HG02870 (cell line): ENCODE measurements at regions not wholly inside any gene's neighbourhood (a gene's known extent, or its start where the extent isn't known, plus 50 kb on each side); places are given as distances from the start of the nearest gene placed in this dataset.

Experiments
- ATAC-seq: cut with Tn5 transposase; IDR thresholded peaks from one replicate; pipeline ENCODE4 v1.9.1; 2021; ENCODE audit warnings: mild to moderate bottlenecking, moderate library complexity; ENCODE audit not compliant: unreplicated experiment

DNA sequence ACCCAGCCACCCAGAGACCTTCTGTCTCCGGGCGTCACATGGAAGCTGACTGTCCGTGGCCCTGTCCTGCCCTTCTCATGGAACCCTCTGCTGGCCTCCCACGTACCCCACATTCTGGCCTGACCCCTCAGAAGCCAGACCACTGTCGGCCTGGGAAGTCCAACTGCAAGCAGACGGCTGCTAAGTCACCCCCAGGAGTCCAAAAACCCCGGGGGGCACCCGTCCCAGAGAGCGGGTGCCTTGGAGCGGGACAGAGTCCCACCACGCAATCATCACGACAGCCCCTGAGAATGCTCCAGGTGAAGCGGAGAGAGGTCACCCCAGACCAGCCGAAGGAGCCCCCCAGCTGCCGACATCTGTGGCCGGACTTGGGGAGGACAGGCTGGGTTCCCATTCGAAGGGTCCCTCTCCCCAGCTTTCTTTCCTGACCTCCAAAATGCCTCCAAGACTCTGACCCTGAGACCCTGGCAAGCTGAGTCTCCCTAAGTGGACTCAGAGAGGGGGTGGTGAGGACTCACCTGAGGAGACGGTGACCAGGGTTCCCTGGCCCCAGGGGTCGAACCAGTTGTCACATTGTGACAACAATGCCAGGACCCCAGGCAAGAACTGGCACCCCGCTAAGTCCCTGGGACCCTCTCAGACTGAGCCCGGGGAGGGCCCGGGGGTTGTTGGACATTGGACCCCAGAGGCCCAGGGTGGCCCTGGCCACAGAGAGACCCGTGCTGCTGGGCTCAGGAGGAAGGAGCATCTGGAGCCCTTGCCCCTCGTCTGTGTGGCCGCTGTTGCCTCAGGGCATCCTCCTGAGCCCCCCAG lies 337.1 kb downstream of the TMEM121 start:
- no peak for ATAC-seq

DNA sequence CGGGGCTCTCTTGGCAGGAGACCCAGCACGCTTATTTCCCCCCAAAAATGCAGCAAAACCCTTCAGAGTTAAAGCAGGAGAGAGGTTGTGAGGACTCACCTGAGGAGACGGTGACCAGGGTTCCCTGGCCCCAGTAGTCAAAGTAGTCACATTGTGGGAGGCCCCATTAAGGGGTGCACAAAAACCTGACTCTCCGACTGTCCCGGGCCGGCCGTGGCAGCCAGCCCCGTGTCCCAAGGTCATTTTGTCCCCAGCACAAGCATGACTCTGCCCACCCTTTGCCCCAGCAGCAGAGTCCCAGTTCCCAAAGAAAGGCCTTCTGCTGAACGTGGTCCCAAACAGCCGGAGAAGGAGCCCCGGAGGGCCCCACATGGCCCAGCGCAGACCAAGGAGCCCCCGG lies 337.7 kb downstream of the TMEM121 start:
- ATAC-seq: no peak

DNA sequence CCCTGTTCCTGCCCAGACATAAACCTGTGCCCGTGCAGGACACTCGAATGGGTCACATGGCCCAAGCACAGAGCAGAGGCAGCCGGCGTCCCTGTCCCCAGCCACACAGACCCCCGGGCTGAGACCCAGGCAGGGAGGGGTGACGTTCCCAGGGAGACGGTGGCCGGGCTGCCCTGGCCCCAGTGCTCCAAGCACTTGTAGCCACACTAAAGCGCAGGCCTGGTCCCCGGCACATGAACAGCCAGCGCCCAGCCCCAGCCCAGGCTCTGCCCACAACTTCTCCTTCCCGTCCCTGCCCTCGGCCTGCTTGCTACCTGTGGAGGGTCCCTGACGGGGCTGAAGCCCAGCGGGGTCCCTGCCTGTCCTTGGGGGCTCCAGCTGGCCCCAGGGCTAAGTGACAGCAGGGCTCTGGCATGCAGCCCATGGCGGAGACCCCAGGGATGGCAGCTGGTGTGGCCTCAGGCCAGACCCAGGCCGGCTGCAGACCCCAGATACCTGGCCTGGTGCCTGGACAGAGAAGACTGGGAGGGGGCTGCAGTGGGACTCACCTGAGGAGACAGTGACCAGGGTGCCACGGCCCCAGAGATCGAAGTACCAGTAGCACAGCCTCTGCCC lies 338.4 kb downstream of the TMEM121 start:
- no peak for ATAC-seq

DNA sequence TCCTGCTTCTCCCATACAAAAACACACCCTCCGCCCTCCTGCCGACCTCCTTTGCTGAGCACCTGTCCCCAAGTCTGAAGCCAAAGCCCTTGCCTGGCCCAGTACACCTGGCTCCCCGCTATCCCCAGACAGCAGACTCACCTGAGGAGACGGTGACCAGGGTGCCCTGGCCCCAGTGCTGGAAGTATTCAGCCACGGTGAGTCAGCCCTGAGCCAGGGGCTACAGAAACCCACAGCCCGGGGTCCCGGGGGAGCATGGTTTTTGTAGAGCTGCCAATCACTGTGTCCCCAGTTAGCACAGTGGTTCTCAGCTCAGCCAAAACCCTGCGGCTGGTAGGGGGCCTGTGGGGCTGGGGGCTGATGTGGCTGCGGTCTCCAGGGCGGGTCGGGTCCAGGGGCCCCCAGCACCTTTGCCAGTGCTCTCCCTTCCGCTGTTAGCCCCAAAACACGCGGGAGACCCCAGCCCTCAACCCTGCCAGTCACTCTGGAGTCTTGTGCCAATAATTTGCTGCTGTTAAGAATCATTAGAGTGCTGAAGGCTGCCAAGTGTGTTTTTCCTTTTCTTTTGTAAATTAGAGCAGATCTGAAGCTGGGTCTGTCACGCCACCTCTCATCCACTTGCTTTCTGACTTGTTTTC lies 339.0 kb downstream of the TMEM121 start:
- no peak for ATAC-seq

DNA sequence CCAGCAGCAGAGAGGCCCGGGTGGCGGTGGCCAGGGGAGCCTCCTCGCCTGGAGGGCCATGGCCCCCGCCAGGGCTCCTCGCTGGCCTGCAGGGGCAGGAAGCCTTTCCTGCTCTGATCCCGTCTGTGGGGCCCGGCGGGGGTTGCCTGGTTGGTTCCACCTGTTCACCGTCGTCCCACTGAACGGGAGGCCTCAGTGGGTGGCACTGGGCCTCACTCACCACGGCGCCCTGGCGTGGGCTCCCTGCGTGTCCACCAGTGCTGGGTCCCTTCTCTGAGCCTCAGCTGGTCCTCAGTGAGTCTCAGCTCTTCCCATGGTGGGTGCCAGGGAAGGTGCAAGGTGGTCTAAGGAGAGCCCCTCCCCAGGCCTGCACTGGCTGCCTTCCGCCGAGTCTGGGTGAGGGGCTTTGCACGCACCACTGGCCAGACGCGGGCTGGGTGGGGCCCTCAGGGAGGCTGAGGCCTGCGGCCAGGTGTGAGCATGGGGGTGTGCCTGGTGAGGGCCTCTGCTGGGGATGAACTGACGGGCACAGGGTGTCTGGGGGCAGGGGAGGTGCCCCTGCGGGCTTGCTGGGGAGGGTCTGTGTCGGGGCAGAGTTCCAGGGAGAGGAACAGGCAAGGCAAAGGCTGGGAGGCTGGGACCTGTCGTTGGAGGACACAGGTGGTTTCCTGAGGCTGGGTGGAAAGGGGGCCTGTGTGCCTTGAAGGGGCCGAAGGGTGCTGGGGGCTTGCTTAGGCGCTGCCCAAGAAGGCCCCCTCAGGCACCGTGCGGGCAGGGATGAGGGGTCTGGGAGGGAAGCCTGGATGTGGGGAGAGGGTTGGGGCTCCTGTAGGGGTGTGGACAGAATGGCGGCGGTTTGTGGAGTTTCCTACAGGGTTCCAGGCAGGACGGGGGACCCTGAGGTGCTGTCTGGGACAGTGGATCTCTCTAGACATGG lies 339.8 kb downstream of the TMEM121 start:
- ATAC-seq: no peak

DNA sequence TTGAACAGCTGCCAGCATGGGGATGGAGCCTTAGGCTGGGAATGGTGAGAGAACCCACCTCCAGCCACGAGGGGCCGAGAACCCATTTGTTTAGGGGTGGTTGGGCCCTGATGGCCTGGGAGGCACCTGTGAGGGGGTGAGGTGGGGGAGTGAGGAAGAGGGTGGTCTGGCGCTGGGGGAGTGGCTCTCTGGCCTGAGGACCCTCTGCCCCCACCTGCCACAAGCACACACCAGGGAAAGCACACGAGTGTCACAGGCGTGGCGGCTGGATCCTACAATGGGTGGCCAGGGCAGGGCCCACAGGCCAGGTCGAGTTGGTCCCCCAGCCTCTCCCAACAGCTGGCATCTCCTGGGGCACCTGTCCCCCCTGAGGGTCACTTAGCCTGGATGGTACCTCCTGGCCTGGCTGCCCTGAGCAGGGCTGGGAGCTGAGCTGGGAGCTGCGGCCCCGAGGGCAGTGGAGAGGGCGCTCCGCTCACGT lies 340.5 kb downstream of the TMEM121 start:
- no peak for ATAC-seq

DNA sequence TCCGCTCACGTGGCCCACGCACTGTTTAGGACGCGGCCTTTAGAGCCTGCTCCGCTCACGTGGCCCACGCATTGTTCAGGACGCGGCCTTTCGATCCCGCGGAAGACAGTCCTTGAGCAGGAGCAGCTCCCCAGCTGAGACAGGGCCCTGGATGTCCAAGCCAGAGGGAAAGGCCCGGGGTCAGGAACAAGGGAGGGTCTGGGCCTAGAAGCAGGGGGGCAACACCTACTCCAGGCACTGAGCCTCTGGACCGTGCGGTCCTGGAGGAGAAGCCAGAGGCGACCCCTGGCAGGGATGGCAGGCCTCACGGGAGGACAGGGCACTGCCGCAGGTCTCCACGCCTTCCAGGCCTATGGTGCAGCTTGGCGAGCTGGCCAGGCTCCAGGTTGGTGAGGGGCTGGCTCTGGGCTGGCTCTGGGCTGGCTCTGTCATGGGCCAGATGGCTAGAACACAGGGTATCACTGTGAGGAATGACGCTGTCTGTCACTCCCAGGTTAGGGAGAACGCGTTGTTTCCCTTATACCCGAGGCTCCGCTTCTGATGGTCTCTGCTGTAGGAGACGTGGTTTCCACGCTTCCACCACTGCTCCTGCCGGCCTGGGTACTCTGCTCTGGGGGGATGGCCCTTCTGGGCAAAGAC lies 341.7 kb downstream of the TMEM121 start:
- no peak for ATAC-seq

DNA sequence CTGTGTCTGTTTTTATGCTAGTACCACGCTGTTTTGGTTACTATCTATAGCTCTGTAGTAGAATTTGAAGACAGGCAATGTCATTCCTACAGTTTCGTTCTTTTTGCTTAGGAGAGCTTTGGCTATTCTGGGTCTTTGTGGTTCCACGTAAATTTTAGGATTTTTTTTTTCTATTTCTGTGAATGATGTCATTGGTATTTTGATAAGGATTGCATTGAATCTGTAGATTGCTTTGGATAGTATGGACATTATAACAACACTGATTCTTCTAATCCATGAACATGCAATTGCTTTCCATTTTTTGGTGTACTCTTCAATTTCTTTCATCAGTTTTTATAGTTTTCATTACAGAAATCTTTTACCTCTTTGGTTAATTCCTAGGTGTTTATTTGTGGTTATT lies 345.2 kb downstream of the TMEM121 start:
- ATAC-seq: no peak

DNA sequence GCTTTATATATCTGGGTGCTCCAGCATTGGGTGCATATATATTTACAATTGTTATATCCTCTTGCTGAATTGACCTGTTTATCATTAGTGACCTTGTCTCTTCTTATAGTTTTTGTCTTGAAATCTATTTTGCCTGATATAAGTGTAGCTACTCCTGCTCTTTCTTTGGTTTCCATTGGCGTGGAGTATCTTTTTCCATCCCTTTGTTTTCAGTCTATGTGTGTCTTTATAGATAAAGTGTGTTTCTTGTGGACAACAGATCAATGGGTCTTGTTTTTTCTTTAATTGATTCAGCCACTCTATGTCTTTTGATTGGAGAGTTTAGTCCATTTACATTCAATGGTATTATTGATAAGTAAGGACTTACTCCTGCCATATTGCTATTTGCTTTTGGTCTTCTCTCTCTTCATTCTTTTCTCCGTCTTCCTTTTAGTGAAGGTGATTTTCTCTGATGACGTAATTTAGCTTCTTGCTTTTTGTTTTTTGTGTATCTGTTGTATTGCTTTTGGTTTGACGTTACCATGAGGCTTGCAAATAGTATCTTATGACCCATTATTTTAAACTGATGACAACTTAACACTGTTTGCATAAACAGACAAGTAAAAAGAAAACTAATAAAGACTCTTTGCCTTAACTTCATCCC lies 347.6 kb downstream of the TMEM121 start:
- ATAC-seq: no peak

DNA sequence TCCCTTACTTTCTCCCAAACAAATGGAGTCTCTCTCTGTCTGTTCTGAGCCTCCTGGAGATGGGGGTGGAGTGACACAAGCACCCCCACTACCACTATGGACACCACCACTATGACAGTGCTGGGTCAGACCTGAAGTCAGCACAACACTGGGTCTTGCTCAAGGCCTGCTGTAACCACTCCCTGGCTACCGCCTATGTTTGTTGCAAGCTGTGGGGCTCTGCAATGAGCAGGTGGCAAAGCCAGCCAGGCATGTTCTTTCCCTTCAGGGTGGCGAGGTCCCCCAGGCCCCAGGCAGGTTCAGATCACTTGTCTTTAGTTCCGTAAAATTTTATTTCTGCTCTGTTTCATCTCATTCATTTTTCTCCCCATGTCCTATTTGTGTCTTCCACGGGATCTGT lies 349.8 kb downstream of the TMEM121 start:
- ATAC-seq: no peak

DNA sequence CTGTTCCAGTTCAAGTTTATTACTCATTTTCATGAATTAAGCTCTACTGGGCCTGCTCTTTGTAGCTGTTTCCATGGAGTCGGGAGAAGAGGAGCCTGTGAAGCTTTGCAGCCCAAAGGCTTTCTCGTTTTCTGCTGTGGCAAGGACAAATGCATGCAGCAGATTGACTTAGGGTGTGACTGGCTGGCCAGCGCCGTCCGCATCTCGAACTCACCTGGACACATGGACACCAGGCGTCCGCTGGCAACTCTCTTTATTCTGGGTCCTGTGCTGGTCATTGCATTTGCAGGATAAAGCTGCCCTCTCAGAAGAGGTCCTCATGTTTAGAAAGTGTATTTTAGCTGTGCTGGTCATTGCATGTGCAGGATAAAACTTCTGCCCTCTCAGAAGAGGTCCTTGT lies 350.4 kb downstream of the TMEM121 start:
- ATAC-seq: no peak

DNA sequence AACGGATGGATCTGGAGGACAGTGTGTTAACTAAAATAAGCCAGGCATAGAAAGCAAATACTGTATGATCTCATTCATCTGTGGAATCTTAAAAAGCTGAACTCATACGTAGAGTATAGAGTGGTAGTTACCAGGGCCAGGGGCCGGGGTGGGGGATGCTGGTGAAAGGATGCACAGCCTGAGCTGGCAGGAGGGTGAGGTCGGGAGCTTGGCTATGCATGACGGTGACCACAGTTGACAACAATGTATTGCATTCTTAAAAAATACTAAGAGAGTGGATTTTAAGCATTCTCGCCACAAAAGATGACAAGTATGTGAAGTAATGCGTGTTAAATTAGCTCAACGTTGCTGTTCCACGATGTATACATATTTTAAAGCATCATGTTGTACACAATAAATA lies 351.3 kb downstream of the TMEM121 start:
- no peak for ATAC-seq

DNA sequence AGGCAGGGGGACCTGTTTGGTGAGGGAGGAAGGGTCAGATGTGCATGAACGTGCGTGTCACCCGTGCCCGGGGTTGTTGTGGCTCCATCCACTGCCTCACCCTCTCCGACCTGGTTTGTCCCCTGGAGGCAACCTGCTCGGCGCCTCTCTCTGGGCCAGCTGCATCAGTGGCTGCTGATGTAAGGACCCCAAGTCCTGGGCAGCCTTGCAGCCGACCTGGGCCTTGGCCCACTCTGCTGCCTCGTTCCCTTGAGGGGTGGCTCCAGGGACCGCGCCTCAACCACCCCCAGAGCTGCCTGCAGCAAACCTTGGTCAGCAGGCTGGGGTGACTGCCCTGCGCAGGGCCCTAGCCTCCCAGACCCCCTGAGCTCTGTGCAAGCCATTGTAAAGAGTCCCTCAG lies 351.7 kb downstream of the TMEM121 start:
- no peak for ATAC-seq

DNA sequence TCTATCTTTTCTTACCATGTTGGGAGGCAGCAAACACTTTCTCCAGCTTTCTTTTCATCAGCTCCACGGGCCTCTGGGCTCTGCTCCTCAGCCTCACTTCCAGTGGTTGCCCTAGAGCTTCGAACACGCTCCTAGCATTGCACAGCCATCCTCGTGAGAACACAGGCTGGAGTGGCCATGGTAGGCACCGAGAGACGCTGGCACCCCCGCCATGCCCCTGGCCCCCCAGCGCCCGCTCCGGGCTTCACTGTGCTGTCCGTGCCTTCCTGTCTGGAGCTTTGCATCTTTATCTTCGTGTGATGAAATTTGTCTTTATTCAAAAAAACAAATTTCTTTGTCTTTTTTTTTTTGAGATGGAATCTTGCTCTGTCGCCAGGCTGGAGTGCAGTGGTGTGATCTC lies 352.2 kb downstream of the TMEM121 start:
- ATAC-seq: no peak

DNA sequence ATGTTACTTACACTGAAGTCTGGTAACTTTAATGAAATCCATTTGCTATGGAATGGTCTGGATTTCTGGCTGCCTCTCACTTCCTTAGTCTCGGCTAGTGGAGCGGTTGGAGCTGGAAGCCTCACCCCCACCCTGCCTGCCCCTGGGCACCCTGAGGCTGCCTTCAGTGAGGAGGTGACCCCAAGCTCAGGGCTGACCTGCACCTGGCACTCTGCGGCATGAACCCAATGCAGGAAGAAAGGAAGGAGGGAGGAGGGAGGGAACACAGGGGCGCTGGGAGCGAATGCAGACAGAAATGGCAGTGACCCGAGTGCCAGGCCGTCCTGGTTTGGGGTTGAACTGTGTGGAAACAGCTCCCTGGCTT lies 353.1 kb downstream of the TMEM121 start:
- no peak for ATAC-seq

DNA sequence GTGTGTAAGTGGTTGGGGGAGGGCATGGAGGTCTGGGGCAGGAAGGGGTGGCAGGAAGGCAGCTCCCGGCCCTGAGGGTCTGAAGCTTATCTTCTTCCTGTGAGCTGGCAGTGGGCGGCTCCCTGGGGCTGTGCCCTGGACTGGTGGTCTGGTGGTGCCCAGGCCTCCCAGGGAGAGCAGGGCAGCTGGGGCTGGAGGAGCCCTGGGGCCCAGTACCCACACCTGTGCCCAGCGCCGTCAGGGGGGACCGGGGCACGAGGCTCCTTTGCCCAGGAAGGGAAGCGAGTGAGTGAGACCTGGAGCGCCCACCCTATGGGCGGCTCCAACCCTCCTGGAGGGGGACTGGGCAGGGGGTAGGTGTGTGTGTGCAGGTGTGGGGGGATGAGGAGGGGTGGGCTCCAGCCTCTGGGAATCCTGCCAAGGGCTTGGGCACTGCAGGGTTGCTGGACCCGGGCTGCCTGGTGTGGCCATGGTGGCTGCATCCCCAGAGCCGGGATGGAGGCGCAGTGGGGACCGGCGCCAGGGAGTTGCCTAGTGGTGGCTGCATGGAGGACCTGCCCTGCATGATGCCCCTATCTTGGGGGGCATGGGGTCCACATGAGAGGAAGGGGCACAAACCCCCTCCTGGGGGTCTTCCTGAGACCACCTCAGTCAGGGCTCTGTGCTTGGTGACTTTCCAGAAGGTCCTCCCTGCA lies 353.6 kb downstream of the TMEM121 start:
- ATAC-seq: no peak

DNA sequence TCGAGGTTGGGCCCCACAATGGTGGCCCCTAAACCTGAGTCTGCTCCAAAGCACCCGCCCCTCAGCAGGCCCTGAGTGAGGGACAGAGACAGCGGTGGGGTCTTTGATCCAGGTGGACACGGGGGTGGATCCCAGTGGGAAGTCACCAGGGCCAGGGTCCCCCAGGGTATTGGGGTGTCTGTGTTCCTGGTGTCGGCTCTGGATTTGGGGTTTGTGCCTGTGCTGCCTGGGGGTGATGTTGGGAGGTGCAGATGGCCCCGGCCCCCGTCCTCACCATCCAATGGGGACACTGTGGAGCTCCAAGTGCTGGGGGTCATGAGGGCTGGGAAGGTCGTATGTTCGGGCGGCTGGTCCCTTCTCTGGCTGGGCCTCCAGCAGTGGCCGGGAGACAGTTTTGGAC lies 354.2 kb downstream of the TMEM121 start:
- ATAC-seq: no peak

DNA sequence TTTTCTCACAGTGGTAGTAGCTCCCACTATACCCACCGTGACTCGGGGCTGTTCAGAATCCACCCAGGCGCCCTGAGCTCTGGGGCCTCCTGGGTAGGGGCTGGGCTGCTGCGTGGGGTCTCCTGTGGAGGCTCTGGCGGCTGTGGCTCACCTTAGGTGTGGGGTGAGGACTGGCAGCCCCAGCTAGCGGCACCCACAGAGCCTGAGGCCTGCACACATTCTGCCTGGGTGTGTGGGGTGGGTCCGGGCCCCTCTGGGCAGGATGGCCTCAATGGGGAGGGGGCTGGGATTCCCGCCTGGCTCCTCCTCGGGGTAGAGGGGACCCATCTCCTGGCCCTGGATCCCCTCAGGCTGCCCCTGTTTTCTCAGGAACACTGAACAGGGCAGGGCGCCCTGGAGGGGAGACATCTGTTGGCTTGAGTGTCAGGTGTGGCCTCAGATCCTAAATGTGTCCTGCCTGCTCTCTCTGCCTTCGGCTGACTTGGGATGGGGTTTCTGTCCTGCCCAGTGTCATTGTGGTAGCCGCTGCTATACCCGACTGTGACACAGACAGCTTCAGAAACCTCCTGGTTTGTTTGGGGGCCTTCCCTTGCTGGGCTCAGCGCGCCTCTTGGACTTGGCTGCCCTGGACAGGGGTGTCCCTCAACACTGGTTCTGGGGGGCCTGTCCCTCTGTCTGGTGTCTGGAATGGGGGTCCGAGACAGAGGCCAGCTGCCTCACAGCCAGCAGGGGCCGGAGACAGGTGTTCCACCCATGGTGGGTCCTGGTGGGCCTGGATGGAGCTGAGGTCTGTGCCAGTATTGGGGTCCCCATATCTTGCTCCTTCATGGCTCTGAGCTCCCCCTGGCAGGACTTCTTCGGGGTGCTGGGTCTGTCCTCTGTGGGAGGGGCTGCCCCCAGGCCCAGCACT lies 354.9 kb downstream of the TMEM121 start:
- ATAC-seq: no peak
